GM19467 (cell line): ENCODE measurements at regions not wholly inside any gene's neighbourhood (a gene's known extent, or its start where the extent isn't known, plus 50 kb on each side); places are given as distances from the start of the nearest gene placed in this dataset.

Source experiments
- ATAC-seq: cut with Tn5 transposase; IDR thresholded peaks from one replicate; pipeline ENCODE4 v1.9.1; 2021; ENCODE audit warnings: mild to moderate bottlenecking, moderate library complexity; ENCODE audit not compliant: unreplicated experiment

DNA sequence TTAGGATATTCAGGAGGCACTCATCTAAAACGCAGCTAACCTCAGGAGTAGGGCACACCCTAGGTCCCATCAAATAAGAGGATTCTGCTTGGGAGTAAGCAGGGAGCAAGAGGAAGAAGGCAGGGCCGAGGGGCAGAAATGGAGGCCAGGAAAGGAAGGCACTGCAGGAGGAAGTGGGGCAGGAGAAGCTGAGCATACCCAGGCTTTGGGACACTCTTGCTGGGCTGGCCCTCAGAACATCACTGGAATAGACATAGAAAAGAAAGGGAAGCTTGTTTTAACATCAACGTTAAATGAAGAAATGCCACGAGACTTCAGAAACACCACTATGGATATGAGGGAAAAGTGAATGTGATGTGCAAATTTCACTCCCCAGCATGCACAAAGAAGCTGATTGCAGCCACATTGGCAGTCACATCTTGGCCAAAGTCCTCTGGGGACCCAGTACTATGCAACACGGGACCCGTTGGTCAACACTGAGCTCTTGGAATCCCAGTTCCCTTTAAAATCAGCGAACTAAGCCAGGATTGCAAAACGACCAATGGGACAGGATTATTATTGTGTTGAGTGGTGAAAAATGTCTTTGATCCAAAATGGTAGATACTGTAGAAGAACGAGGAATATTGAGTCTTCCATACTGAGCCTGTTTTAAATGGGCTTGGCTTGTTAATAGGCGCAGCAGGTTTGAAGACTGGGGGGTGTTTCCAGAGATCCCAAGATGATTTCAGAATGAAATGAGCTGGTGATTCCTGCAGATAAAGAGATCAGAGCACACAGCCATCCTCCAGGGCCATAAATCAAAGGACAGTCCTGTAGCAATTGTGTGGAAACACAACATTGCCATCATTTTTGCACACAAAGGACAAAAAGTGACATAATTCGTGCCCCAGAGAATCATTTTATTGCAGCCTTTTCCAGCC is 152.4 kb downstream of the TOMM20 start:
- ATAC-seq: no peak

- no peak for ATAC-seq
These were observed 153.3 kb downstream of the TOMM20 start for GRCh38 chr1:234975122-234975940.

DNA sequence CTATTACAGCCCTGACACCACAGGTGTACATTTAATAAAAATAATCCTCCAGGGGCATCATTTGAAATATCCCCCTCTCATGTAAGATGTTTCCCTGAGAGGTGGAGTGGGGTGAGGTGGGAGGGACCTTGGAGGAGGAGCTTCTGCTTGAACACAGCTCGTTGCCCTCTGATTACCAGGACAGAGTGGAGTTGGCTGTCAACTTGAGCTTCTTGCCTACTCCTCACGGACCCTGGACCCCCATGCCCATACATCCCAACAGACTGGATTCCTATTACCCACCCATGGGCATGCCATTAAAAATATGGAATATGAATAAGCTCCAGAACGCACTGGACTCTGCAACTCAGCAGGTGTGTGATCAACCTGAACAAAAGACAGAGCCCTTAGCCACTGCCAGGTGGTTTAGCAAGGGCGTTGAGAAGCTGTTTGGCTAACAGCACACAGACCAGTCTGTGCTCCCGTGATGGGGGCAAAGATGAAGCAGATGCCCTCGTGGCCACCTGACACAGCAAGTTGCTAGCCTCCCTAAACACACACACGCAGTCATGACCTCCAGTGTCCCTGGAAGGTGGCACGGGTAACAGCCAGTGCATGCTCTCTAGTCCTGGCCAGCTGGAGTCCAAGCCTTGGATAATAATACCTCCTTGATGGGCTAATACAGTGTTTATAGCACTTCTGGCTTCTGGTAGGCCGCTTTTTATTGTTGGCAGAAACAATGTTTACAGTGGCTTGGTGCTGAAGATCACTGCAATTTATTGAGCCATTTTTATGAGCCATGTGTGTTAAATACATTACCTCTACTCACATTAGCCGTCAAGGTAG is 155.0 kb downstream of the TOMM20 start:
- no peak for ATAC-seq

DNA sequence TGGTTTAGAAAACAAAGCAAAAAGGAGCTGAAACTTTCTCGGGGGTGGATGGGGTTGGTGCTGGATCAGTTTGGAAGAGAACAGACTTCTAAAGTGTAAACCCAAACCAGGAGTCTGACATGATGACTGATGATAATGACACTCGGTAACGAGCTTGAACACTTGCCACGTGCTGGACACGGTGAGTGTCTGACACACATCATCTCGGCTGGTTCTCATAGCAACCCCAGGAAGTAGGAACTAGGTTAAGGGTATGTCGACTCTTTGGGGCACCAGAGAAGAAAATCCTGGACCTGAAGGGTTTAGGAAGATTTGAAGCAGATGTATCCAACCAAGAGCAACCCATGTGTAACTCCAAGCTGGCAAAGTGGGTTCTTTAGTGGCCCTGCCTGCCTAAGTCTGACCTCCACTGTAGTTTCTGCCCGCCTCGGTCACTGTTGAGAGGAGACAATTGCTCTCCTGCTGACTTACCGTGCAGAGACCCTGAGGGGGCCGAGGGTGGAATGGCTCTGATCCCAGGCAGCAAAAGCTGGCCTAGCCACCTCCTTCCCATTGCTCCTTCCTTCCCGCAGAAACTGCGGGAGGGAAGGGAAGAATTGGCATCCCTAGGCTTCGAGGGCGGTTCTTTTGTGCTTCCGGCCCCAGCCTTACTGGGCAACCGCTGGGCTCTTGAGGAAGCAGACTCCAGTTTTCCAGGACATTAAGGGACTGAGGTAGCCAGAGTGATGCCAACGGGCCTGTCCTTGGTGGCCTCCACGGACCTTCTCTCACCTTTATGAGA is 156.0 kb downstream of the TOMM20 start:
- ATAC-seq: no peak

- no peak for ATAC-seq
These were observed 156.9 kb downstream of the TOMM20 start for GRCh38 chr1:234971586-234972297.

GRCh38 chr1:234970731-234971476 is 157.7 kb downstream of the TOMM20 start:
- ATAC-seq: no peak

DNA sequence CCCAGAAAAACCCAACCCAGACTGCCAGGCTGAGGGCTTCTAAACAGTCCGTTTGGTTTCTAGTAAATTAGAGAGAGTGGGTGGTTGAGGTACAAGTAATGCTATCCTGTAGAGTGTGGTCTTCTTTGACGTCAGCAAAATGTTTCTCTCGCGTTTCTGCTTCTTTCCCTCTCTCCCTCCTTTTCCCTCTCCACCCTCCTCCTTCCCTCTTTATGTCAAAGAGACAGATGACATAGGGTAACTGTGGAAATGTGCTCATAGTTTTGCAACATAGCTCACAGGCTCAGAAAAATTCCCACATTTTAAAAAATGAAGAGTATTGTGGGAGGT is 158.3 kb downstream of the TOMM20 start:
- ATAC-seq: no peak

GRCh38 chr1:234969581-234970400 is 158.8 kb downstream of the TOMM20 start:
- ATAC-seq: no peak

DNA sequence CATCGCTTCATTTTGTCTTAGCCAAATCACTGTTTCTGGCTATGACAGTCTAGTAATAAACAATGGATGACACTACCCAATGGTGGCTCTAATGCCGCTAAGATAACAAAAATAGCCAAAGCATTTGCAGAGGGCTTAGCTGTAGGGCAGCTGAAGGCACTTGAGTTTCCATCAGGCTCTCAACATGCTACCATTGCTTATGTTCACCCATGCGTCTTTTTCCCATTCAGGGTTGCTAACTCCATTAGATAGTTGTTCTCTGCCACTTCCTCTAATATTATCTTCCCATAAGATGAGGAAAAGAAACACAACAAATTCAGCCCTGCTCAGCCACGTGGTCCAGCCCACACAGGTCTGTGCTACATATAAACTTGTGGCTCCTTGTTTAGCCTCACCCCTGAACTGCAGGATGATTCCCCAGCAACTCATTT is 159.6 kb downstream of the TOMM20 start:
- no peak for ATAC-seq

- no peak for ATAC-seq
These were observed 160.2 kb downstream of the TOMM20 start for GRCh38 chr1:234968451-234968850.

GRCh38 chr1:234967121-234967520 is 161.5 kb downstream of the TOMM20 start:
- ATAC-seq: no peak

GRCh38 chr1:234965111-234965510 is 163.5 kb downstream of the TOMM20 start:
- ATAC-seq: no peak

GRCh38 chr1:234963904-234964702 is 164.5 kb downstream of the TOMM20 start:
- ATAC-seq: no peak

DNA sequence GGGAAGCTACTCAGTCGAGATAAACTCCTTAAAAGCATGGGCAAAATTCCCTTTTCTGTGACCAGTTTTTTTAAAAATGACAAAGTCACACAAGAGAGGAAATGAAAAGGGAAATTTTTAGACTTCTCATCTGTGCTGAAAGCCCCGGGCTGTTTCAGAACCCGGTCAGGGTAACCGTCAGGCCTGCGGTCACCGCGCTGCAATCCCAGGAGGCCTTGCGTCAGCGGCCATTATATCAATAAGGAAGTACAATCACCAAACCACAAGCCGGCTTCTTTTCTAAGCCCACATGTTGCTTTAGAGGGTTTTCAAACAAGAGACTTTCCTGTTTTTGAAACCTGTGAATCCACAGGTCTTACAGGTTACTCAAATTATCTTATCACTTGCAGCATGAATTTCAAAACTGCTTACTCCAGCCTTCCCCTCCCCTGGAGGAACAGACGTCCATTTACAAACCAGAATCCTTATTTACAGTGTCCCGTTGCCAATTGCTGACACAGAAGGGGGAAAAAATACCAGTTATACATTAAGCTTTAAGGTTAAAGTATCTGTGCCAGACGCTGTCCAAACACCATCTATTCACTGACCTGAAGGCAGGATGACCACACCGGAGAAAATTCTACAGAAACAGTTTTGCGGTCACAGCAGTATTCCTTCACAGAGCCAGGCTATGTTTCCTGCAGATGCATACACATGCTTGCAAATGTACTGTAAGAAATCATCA is 165.3 kb downstream of the TOMM20 start:
- ATAC-seq: peak; percentile 84

DNA sequence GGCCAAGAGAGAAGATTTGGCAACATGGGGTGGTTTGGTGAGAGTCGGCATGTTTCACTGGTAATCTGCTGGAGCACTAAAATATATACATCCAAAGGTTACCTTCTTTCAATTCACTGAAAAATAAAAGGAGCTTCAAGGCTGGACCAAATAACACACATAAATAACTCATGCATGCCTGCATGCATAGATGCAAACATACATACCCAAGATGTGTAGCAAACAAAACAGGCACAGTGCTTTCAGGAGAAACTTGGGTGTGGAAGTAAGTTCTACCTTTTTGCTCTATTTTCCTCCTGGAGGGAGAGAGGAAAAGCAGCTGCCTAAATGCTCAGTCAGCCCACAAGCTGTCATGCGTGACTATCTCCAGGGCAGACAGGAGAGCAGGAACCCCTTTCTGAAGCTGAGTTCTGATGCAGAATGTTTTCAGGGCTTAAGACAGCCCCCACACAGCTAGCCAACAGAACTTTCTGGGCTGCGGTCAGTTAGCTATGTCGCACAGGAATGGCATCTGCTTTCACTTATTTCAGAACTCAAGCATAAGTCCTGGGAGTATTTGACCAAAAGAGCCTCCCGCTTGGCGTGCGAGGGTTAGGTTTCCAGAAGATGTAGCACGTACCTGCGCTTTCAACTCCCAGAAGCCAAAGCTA is 166.2 kb downstream of the TOMM20 start:
- ATAC-seq: peak; percentile 46
